ENCODE measurements at regions not wholly inside any gene's neighbourhood (a gene's known extent, or its start where the extent isn't known, plus 50 kb on each side); places are given as distances from the start of the nearest gene placed in this dataset.

DNA sequence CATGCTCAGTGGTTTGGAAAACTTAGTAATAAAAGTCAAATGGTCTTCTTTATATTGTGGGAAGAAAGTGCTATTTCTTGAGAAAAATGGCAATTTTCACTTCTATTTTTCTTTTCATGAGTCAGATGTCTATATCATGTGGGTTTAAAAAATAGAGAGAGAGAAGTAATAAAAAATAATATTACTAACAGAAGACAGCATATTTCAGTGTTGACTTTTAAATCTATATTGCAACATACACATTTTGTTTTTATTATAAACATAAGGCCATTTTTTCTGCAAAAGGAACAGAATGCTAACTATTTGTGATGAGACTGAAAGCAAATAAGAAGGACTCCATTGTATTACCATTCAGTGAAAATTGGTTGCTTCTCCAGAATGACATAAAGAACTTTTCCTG, 135.1 kb upstream of the CNR1 start:
- Mint-ChIP-seq H3K27ac (ENCODE audit: low read depth, unreplicated experiment) (no peak overlapping the region), H3K4me1 (ENCODE audit: insufficient read depth, unreplicated experiment) (peaks cover 24% of the 10 kb centered on the region), H3K27me3 (ENCODE audit: insufficient read depth, unreplicated experiment) (no peaks in the 10 kb centered on the region), H3K9me3 (ENCODE audit: unreplicated experiment) (no peaks in the 10 kb centered on the region), H3K36me3 (ENCODE audit: insufficient read depth, unreplicated experiment) (peaks cover 8% of the 10 kb centered on the region), H3K4me3 (ENCODE audit: unreplicated experiment) (no peak overlapping the region)
- TF ChIP-seq, protein P1, sequence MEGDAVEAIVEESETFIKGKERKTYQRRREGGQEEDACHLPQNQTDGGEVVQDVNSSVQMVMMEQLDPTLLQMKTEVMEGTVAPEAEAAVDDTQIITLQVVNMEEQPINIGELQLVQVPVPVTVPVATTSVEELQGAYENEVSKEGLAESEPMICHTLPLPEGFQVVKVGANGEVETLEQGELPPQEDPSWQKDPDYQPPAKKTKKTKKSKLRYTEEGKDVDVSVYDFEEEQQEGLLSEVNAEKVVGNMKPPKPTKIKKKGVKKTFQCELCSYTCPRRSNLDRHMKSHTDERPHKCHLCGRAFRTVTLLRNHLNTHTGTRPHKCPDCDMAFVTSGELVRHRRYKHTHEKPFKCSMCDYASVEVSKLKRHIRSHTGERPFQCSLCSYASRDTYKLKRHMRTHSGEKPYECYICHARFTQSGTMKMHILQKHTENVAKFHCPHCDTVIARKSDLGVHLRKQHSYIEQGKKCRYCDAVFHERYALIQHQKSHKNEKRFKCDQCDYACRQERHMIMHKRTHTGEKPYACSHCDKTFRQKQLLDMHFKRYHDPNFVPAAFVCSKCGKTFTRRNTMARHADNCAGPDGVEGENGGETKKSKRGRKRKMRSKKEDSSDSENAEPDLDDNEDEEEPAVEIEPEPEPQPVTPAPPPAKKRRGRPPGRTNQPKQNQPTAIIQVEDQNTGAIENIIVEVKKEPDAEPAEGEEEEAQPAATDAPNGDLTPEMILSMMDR (IDR thresholded peaks at IDR 0.05; ENCODE audit: unreplicated experiment), result no peak
- intact Hi-C loops (cut with micrococcal nuclease), result no loop called here
- ChIA-PET POLR2A (interaction anchor here (0.7 kb wide), 1 partner anchor 68 kb away, joined by 3 read pairs; no protein-coding TSS in a partner anchor), CTCF (no interaction called here)
- DNase-seq (ENCODE audit: unreplicated experiment), result peak; percentile 25
- BruUV-seq (replicated peaks), result no TSS peak

DNA sequence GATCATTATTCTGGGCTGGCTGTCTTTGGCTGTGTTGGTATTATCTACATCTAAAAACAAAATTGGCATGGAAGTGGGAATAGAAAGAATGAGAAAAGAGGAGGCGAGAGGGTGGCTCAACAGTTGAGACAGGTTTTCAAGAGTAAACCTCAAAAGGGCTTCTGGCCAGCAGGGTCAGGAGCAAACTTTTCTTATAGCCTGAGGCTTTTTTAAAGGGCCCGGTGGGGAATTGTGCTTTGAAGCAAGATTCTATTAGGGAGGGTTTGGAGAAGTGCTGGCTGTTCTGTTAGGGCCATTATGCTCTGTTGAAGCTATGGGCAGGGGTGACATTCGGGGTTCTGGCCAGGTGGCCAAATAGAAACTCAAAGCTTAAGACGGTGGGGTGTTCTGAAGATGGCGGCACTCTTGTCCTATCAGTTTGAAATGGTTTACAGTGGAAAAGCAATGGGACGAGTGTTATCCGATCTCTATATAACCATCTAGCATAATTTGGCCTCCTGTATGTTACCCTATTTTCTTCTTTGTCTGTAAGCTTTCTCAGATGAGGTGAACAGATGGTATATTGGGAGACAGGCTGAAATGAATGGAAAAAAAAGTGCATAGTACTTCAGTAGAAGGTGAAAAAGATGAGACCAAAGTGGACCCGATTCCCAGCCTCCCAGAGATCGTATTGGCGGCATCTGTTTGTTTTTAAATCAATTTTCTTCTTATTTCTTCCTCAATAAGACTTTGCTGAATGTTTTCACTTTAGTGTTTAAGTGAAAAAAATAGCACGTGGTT, 132.1 kb upstream of the CNR1 start:
- Mint-ChIP-seq H3K4me3 (ENCODE audit: unreplicated experiment) (no peak overlapping the region), H3K27ac (ENCODE audit: low read depth, unreplicated experiment) (peak overlapping the region; percentile 22), H3K27me3 (ENCODE audit: insufficient read depth, unreplicated experiment) (no peaks in the 10 kb centered on the region), H3K36me3 (ENCODE audit: insufficient read depth, unreplicated experiment) (peaks cover 8% of the 10 kb centered on the region), H3K4me1 (ENCODE audit: insufficient read depth, unreplicated experiment) (peaks cover 30% of the 10 kb centered on the region), H3K9me3 (ENCODE audit: unreplicated experiment) (peaks cover 14% of the 10 kb centered on the region)
- intact Hi-C loops (cut with micrococcal nuclease), result no loop called here
- DNase-seq (ENCODE audit: unreplicated experiment), result no peak
- TF ChIP-seq, protein P1 (IDR thresholded peaks at IDR 0.05; ENCODE audit: unreplicated experiment), result no peak
- POLR2A ChIA-PET, result interaction anchor here (0.9 kb wide), 1 partner anchor 81 kb away, joined by 3 read pairs; no protein-coding TSS in a partner anchor
- BruUV-seq (replicated peaks), result no TSS peak
- CTCF ChIA-PET, result interaction anchor here (0.6 to 1.2 kb wide), 3 partner anchors 30 to 325 kb away, joined by 3 read pairs; no protein-coding TSS in a partner anchor

DNA sequence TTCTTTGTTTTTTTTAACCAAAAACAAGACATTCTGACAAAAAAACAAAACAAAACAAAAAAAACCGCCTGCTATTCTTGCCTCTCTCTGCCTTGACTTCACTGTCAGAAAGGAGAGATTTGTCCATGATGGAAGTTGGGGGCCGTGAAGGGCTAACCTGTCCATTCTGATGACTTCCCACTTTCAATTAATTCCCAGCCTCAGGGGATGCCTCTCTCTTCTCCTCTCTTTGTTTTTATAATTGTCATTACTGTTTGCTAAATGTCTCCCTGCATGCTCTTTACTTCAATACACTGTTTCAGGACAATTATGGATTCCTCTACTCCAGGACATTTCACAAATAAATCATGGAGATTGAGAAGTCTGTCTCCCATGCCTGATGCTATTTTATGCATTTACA, 130.5 kb upstream of the CNR1 start:
- intact Hi-C loops (cut with micrococcal nuclease), result no loop called here
- CTCF ChIA-PET, result no interaction called here
- no peak for DNase-seq (ENCODE audit: unreplicated experiment)
- Mint-ChIP-seq H3K9me3 (ENCODE audit: unreplicated experiment) (peaks cover 19% of the 10 kb centered on the region), H3K27ac (ENCODE audit: low read depth, unreplicated experiment) (no peak overlapping the region), H3K27me3 (ENCODE audit: insufficient read depth, unreplicated experiment) (no peaks in the 10 kb centered on the region), H3K4me1 (ENCODE audit: insufficient read depth, unreplicated experiment) (peaks cover 18% of the 10 kb centered on the region), H3K36me3 (ENCODE audit: insufficient read depth, unreplicated experiment) (peaks cover 8% of the 10 kb centered on the region), H3K4me3 (ENCODE audit: unreplicated experiment) (no peak overlapping the region)
- no TSS peak for BruUV-seq (replicated peaks)
- POLR2A ChIA-PET, result no interaction called here
- TF ChIP-seq, protein P1 (IDR thresholded peaks at IDR 0.05; ENCODE audit: unreplicated experiment), result no peak

DNA sequence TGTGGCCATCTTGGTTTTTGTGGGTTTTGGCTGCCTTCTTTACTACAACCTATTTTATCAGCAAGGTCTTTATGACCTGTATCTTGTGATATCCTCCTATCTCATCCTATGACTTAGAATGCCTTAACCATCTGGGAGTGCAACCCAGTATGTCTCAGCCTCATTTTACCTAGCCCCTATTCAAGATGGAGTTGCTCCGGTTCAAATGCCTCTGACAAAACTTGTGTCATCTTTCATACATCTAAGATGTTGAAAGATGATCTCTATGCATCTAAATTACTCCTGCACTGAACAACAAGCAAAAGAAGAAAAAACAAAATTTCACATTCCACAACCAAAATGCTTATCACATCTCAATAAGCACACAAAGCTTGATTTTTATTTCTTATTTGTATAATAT, 129.5 kb upstream of the CNR1 start:
- POLR2A ChIA-PET, result no interaction called here
- Mint-ChIP-seq H3K27me3 (ENCODE audit: insufficient read depth, unreplicated experiment) (no peaks in the 10 kb centered on the region), H3K9me3 (ENCODE audit: unreplicated experiment) (peaks cover 19% of the 10 kb centered on the region), H3K4me3 (ENCODE audit: unreplicated experiment) (no peak overlapping the region), H3K36me3 (ENCODE audit: insufficient read depth, unreplicated experiment) (peaks cover 8% of the 10 kb centered on the region), H3K27ac (ENCODE audit: low read depth, unreplicated experiment) (no peak overlapping the region), H3K4me1 (ENCODE audit: insufficient read depth, unreplicated experiment) (peaks cover 14% of the 10 kb centered on the region)
- CTCF ChIA-PET, result no interaction called here
- TF ChIP-seq, protein P1 (IDR thresholded peaks at IDR 0.05; ENCODE audit: unreplicated experiment), result no peak
- intact Hi-C loops (cut with micrococcal nuclease), result no loop called here
- no peak for DNase-seq (ENCODE audit: unreplicated experiment)
- no TSS peak for BruUV-seq (replicated peaks)
